Rectal smooth muscle tissue (tissue), 1 donor: ENCODE measurements at regions not wholly inside any gene's neighbourhood (a gene's known extent, or its start where the extent isn't known, plus 50 kb on each side); places are given as distances from the start of the nearest gene placed in this dataset.

ENCODE experiments used
- H3K27ac ChIP-seq: one replicate; pipeline ENCODE4 v1.7.0; 2013; ENCODE audit warnings: low read depth, low read length, inconsistent platforms
- H3K27me3 ChIP-seq: one replicate; pipeline ENCODE4 v1.7.0; 2013; ENCODE audit warnings: low read length; ENCODE audit not compliant: control insufficient read depth, insufficient read depth
- H3K36me3 ChIP-seq: one replicate; pipeline ENCODE4 v1.7.0; 2013; ENCODE audit warnings: low read length; ENCODE audit not compliant: control insufficient read depth, insufficient read depth
- H3K4me1 ChIP-seq: one replicate; pipeline ENCODE4 v1.7.0; 2013; ENCODE audit warnings: low read length; ENCODE audit not compliant: control insufficient read depth, insufficient read depth
- H3K4me3 ChIP-seq: one replicate; pipeline ENCODE4 v1.7.0; 2013; ENCODE audit warnings: low read length
- H3K9ac ChIP-seq: one replicate; pipeline ENCODE4 v1.7.0; 2013; ENCODE audit warnings: low read length

DNA sequence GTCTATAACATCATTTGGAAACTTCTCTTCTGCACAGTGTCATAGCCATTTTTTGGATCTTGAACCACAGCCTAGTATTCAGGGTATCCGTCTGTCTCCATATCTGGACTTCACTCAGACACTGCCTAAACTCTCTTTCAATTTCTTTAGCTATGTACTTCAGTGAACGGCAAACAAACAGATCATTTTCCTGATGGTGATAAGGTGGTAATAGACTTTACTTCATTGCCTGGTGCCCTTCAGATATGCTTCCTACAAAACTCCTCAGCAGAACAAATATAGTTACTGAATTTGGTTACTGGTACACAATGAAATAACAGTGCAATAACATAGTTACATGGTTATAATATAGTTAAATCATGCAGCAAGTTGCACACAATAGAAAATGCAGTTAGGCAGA lies 348.2 kb downstream of the ZSWIM6 start:
- H3K4me3 ChIP-seq: no peak overlapping the region
- no peaks in the 10 kb centered on the region for H3K36me3 ChIP-seq
- H3K27ac ChIP-seq: no peak overlapping the region
- no peaks in the 10 kb centered on the region for H3K4me1 ChIP-seq
- H3K27me3 ChIP-seq: no peaks in the 10 kb centered on the region
- no peak overlapping the region for H3K9ac ChIP-seq

DNA sequence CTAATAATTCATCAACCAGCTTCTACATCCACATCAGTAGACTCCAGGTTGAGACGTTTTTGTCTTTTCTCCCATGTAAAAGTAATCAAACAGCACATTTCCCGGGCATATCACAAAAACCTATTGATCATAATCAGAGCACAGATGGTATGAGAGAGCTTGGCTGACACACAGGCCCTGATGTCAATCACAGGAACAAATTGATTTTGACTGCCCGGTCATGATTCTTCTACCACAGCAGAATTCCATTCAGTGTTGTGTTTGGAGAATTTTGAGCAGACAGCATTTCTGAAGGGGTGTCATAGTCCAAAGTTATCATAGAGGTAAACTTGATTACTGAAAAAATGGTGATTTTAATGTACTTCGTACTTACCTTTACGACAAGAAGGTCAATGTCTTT lies 351.1 kb downstream of the ZSWIM6 start:
- Histone ChIP-seq H3K9ac (no peak overlapping the region), H3K27ac (no peak overlapping the region), H3K36me3 (no peaks in the 10 kb centered on the region), H3K27me3 (no peaks in the 10 kb centered on the region), H3K4me1 (no peaks in the 10 kb centered on the region), H3K4me3 (no peak overlapping the region)

DNA sequence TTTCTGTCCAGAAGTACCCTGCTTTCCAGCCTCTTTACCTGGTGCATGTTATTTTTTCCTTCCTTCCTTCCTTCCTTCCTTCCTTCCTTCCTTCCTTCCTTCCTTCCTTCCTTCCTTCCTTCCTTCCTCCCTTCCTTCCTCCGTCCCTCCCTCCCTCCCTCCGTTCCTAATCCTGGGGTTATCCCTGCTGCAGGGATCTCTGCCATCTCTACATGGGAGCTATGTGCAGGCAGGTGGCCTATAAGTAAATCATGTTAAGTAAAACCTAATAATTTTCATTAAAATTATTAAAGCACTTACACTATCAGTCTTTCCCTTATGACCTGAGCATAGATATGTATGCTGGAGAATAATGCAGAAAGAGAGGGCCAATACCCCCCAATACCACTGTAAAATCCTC lies 351.9 kb downstream of the ZSWIM6 start:
- Histone ChIP-seq H3K4me3 (no peak overlapping the region), H3K4me1 (no peaks in the 10 kb centered on the region), H3K27me3 (no peaks in the 10 kb centered on the region), H3K27ac (no peak overlapping the region), H3K36me3 (no peaks in the 10 kb centered on the region), H3K9ac (no peak overlapping the region)

DNA sequence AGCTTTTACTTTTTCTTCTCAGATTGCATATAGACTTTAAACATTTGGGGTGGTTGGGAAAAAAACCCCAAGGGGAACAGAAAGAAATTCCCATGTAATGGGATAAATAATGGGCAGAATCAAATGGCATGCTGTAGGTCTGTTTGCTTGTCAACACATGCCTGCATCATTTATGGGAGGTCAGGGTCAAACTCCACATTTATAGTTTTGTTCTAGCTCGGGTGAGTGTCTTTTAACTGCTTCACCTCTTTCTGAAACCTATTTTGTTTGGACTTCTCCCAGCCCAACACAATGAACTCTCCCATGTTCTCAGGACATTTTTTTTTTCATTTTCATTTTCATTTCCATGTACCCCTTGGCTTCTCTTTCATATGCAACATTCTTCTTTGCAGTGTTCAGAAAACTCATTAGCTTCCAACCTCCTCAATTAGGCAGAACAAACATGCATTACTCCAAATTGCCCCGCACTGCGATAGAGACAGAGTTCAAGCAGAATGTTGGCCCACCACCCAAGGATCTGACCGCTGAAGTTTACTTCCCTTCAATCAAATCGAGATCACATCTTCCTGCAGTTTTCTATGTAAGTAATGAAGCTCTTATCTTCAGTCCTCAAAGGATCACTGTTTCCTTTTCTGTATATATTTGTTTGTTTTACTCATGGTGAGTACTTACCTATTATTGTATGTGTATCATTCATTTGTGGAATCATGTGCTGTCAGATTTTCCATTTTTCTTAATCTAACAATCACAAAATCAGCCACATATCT lies 354.6 kb downstream of the ZSWIM6 start:
- Histone ChIP-seq H3K4me3 (no peak overlapping the region), H3K27me3 (no peaks in the 10 kb centered on the region), H3K4me1 (no peaks in the 10 kb centered on the region), H3K36me3 (no peaks in the 10 kb centered on the region), H3K9ac (no peak overlapping the region), H3K27ac (no peak overlapping the region)

DNA sequence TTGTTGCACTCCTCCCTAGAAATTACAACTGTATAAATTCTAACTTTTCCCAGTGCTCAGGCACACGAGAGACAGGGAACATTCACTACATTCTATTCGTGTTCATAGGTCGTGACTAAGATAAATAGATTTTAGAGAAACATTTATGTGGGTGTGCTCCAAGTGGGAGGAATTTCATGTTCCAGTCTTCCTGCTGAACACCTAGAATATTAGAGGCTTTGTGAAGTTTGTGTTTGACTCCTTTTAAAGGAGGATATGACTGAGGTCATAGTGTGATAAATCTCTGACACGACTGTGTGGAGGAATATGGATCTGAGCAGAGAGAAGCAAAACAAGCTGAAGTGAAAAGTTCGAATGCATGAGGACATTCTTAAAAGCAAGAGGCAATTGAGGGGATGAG lies 355.3 kb downstream of the ZSWIM6 start:
- Histone ChIP-seq H3K27me3 (no peaks in the 10 kb centered on the region), H3K4me3 (no peak overlapping the region), H3K36me3 (no peaks in the 10 kb centered on the region), H3K9ac (no peak overlapping the region), H3K4me1 (no peaks in the 10 kb centered on the region), H3K27ac (no peak overlapping the region)

DNA sequence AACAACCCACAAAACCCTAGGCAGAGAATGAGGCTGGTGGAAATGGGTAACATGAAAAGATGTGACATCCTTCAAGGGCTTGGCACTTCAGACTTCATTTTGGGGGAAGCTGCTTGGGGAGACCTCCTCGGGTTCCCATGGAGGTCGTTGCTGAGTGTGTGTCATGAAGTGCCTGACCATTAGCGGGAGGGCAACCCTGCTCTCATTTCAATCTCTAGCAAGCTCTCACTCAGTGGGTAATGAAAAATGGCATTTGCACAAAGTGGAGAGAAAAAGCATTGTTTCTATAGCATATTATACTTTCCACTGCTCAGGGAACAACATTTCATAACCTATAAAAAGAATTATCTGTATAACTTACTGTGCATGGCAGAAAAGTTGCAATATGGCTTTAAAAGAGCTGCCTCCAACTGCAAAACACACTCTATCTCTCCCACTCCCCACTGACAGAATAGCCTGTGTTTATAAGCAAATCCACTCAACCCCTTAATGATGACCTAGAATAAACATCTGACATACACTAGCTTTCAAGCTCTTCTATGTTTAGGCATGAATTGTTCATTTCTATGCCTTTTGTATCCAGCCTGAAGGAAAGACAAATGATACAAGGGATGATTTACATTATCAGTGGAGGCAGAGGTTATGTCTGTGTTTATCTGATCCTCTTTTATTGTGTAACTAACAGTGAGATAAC lies 357.2 kb downstream of the ZSWIM6 start:
- no peak overlapping the region for H3K9ac ChIP-seq
- H3K36me3 ChIP-seq: no peaks in the 10 kb centered on the region
- no peak overlapping the region for H3K27ac ChIP-seq
- H3K4me3 ChIP-seq: no peak overlapping the region
- H3K27me3 ChIP-seq: no peaks in the 10 kb centered on the region
- no peaks in the 10 kb centered on the region for H3K4me1 ChIP-seq

DNA sequence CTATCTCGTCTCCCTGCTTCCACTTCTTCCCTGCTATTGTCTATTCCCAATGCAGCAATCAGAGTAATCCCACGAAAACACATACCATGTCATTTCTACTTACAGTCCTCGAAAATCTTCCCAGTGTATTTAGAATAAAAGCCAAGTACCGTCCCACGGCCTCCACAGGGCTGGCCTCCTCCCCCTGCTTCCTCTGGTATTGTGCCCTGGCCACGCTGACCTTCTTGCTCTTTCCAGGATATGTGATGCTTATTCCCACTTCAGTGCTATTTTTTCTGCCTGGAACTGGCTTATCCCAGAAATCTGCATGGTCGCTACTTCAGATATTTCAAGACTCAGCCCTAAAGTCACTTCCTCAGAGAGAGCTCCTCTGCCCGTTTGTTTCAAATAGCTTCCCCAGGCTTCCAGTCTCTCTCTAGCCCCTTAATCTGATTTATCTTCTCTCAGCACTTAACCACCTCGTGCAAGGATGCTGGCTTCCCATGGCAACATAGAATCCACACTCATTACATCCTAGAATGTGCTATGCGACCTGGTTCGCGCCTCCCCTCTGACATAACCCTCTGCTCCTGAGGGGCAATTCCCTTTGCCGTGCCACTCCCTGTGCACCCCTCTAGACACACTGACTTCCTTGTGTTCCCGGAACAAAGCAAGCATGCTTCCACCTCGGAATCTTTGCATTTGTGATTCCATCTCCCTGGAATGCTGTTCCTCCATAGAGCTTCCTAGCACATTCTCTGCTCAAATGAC lies 365.9 kb downstream of the ZSWIM6 start:
- Histone ChIP-seq H3K4me1 (no peaks in the 10 kb centered on the region), H3K27ac (no peak overlapping the region), H3K36me3 (no peaks in the 10 kb centered on the region), H3K4me3 (no peak overlapping the region), H3K27me3 (no peaks in the 10 kb centered on the region), H3K9ac (no peak overlapping the region)

DNA sequence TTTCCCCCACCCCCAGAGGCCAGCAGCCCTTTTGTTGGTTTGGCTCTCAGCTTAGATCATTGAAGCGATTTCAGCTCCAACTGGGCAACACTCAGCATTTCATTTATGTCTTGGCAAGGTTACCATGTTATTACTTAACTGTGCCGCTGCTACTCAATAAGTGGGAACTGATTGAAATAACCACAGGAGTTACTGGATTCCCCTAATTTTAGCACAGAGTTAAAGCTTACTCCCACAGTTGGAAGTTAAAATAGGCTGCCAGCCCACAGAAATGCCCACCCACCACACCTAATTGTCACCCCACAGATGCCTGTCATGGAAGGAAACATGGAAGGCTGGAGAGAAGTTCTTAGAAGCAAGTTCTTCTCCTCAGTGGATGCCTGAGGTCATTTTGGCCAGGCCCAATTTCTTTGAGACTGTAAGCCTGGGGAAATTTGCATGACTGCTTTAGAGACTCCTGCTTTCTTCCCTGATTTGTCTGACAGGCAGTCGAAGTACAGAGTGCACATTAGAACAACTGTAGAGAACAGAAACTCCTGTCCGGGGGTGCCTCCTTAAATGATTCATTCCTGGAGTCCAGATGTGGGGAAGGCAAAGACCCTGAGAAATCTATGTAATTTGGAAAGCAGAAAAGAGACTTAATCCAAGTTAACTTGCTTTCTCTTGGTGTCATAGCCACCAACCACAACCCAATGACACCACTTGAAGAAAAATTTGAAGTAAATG lies 370.0 kb downstream of the ZSWIM6 start:
- H3K36me3 ChIP-seq: no peaks in the 10 kb centered on the region
- H3K27me3 ChIP-seq: no peaks in the 10 kb centered on the region
- H3K27ac ChIP-seq: no peak overlapping the region
- no peaks in the 10 kb centered on the region for H3K4me1 ChIP-seq
- no peak overlapping the region for H3K4me3 ChIP-seq
- H3K9ac ChIP-seq: no peak overlapping the region

DNA sequence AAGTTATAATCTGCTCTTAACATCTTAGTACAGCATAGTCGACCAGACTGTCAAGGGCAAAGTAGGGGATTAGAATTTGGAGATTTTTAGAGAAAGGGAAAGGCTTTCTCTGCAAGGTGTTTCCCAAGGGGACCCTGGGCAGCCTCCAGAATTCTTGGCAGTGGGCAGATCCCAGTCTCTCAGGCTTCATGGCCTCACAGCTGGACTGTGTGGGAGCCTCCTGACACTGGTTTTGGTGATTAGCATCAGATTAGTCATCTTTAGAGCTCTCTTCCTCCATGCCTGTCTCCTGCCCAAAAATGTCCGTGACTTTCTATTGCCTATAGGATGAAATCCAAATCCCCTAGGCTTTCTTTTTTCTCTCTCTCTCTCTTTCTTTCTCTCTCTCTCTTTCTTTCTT lies 370.7 kb downstream of the ZSWIM6 start:
- no peaks in the 10 kb centered on the region for H3K4me1 ChIP-seq
- H3K36me3 ChIP-seq: no peaks in the 10 kb centered on the region
- no peak overlapping the region for H3K27ac ChIP-seq
- H3K9ac ChIP-seq: no peak overlapping the region
- no peak overlapping the region for H3K4me3 ChIP-seq
- H3K27me3 ChIP-seq: no peaks in the 10 kb centered on the region

DNA sequence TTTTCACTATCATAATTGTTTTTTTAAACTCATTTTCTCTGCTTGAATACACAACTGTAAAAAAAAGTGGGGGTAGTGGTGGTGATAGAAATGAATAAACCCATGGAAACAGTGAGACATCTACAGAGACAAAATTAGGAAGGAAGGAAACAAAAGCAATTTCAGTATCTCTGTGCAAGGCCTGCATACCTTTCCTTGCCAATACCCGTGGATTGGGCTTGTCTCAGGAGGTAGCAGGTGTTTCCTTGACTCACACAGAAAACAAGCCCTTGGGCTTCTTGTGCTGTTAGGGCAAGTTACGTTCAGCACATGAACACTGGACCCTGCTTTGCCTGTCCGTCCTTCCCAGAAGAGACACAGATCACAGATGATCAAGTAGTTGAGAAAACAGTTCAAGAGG lies 372.2 kb downstream of the ZSWIM6 start:
- H3K27ac ChIP-seq: no peak overlapping the region
- no peak overlapping the region for H3K9ac ChIP-seq

DNA sequence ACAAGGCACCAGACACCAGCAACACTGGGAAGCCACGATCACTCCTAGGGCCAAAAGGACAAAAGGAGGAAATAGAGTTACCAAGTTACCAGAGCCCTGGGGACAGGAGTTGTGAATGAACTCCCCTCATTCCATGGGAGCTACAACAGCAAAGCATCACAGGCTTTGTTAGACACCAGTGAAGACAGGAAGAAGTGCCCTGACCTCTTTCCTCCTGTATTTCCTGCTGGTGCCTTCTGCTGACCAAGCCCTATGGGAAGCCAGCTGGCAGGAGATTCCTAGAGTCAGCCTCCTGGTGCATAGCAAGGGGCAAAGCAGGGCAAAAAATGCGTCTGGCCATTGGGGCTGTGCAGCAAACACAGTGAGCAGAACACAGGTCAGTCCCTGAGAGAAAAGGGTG lies 374.7 kb downstream of the ZSWIM6 start:
- H3K27ac ChIP-seq: no peak overlapping the region
- H3K9ac ChIP-seq: no peak overlapping the region
- H3K36me3 ChIP-seq: no peaks in the 10 kb centered on the region
- H3K27me3 ChIP-seq: no peaks in the 10 kb centered on the region
- no peak overlapping the region for H3K4me3 ChIP-seq
- H3K4me1 ChIP-seq: no peaks in the 10 kb centered on the region

More for the DNA sequence above, 372.2 kb downstream of the ZSWIM6 start:
- Histone ChIP-seq H3K27me3 (no peaks in the 10 kb centered on the region), H3K4me1 (no peaks in the 10 kb centered on the region), H3K36me3 (no peaks in the 10 kb centered on the region), H3K4me3 (no peak overlapping the region)

DNA sequence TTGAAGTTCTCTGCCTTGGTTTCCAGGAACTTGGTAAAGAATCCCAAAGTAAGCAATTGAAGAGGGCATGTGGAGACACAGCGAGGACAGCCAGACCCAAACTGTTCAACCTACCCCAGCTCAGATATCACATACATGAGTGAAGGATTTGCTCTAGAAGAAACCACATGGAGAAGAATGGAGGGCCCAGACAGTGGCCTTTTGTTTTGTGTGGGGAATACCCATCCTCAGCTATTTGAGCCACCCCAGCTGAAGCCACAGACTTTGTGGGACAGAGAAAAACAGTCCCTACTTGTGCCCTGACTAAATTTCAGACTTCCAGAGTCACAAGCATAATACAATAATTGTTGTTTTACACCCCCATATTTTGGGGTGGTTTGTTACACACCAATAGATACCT lies 387.1 kb downstream of the ZSWIM6 start:
- Histone ChIP-seq H3K4me1 (no peaks in the 10 kb centered on the region), H3K27ac (no peak overlapping the region), H3K4me3 (no peak overlapping the region)

More for the DNA sequence above, 387.1 kb downstream of the ZSWIM6 start:
- Histone ChIP-seq H3K36me3 (no peaks in the 10 kb centered on the region), H3K27me3 (no peaks in the 10 kb centered on the region), H3K9ac (no peak overlapping the region)
